ENCODE measurements at regions not wholly inside any gene's neighbourhood (a gene's known extent, or its start where the extent isn't known, plus 50 kb on each side); places are given as distances from the start of the nearest gene placed in this dataset.

- in situ Hi-C loops (cut with HindIII; ENCODE audit: low sequenced_read_pairs): no loop called here
- DNase-seq (ENCODE audit: low spot score): no peak
These were observed 1532.3 kb upstream of the TMEM132C start for GRCh38 chr12:126734710-126735109.

GRCh38 chr12:126741536-126742240, 1525.3 kb upstream of the TMEM132C start:
- no peak for DNase-seq (ENCODE audit: low spot score)
- in situ Hi-C loops (cut with HindIII; ENCODE audit: low sequenced_read_pairs): no loop called here

GRCh38 chr12:126742241-126742641, 1524.7 kb upstream of the TMEM132C start:
- peak; percentile 6 for DNase-seq (ENCODE audit: low spot score)
- in situ Hi-C loops (cut with HindIII; ENCODE audit: low sequenced_read_pairs): no loop called here

GRCh38 chr12:126747530-126748149, 1519.3 kb upstream of the TMEM132C start:
- in situ Hi-C loops (cut with HindIII; ENCODE audit: low sequenced_read_pairs): no loop called here
- no peak for DNase-seq (ENCODE audit: low spot score)

GRCh38 chr12:126752021-126752420, 1514.9 kb upstream of the TMEM132C start:
- in situ Hi-C loops (cut with HindIII; ENCODE audit: low sequenced_read_pairs): no loop called here
- no peak for DNase-seq (ENCODE audit: low spot score)

DNA sequence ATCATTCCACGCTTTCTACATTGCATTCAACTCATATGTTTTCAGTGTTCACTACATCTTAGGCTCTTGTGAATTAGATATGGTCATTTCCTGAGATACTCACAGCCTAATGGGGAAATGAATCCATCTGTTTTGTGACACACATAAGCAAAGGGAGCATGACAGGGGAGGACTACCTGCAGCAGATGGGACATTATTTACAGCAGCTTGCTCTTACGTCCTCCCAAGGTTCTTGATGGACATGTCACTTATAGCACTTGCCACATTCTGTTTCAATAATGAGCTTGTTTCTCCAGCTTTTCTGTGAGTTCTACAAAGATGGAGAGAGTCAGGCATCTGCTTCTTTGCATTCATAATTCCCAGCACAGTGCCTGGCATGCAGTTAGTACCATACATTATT, 1509.6 kb upstream of the TMEM132C start:
- in situ Hi-C loops (cut with HindIII; ENCODE audit: low sequenced_read_pairs): no loop called here
- DNase-seq (ENCODE audit: low spot score): peak; percentile 2

GRCh38 chr12:126760092-126760491, 1506.9 kb upstream of the TMEM132C start:
- in situ Hi-C loops (cut with HindIII; ENCODE audit: low sequenced_read_pairs): no loop called here
- no peak for DNase-seq (ENCODE audit: low spot score)

- no peak for DNase-seq (ENCODE audit: low spot score)
- in situ Hi-C loops (cut with HindIII; ENCODE audit: low sequenced_read_pairs): no loop called here
These were observed 1505.5 kb upstream of the TMEM132C start for GRCh38 chr12:126761420-126761819.

- no peak for DNase-seq (ENCODE audit: low spot score)
- in situ Hi-C loops (cut with HindIII; ENCODE audit: low sequenced_read_pairs): no loop called here
These were observed 1504.8 kb upstream of the TMEM132C start for GRCh38 chr12:126762150-126762549.

GRCh38 chr12:126763359-126763758, 1503.6 kb upstream of the TMEM132C start:
- no peak for DNase-seq (ENCODE audit: low spot score)
- in situ Hi-C loops (cut with HindIII; ENCODE audit: low sequenced_read_pairs): no loop called here

GRCh38 chr12:126767334-126767733, 1499.6 kb upstream of the TMEM132C start:
- no peak for DNase-seq (ENCODE audit: low spot score)
- in situ Hi-C loops (cut with HindIII; ENCODE audit: low sequenced_read_pairs): no loop called here

DNA sequence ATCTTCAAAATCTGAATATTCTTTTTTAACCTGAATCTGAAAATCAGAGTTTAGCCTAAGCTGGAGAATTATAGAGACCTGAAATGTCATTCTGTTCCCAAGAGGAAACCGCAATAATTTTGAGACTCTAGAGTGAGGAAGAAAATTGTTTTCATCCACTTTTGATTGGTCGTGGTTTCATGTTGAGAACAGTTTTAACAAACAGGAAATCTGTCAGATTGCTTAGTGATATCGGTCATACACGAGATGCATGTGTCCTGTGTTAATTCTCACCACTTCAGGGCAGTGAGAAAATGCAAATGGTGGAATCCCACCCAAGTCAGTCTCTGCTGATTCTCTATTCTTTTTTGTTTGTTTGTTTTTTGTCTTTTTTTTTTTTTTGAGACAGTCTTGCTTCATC, 1498.5 kb upstream of the TMEM132C start:
- in situ Hi-C loops (cut with HindIII; ENCODE audit: low sequenced_read_pairs): no loop called here
- DNase-seq (ENCODE audit: low spot score): no peak

- no peak for DNase-seq (ENCODE audit: low spot score)
- in situ Hi-C loops (cut with HindIII; ENCODE audit: low sequenced_read_pairs): no loop called here
These were observed 1496.8 kb upstream of the TMEM132C start for GRCh38 chr12:126770188-126770587.

- in situ Hi-C loops (cut with HindIII; ENCODE audit: low sequenced_read_pairs): no loop called here
- DNase-seq (ENCODE audit: low spot score): no peak
These were observed 1494.7 kb upstream of the TMEM132C start for GRCh38 chr12:126772171-126772864.

DNA sequence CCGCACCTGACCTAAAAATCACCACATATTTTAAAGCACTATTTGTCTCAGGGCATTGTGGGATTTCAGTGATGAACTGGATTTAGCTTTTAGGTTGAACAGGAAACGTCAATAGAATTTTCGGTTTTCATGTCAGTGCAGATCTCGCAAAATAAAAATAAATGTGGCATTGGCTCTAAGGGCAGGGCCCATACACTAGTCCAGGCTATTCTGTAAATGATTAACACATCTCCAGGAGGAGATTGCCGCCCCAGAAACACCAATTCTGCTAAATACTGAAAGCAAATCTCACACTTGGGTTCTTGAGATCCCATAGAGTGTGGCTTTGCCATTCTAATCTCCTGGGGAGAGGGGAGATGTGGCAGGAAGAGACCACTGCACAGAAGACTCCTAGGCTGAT, 1494.0 kb upstream of the TMEM132C start:
- no peak for DNase-seq (ENCODE audit: low spot score)
- in situ Hi-C loops (cut with HindIII; ENCODE audit: low sequenced_read_pairs): no loop called here

DNA sequence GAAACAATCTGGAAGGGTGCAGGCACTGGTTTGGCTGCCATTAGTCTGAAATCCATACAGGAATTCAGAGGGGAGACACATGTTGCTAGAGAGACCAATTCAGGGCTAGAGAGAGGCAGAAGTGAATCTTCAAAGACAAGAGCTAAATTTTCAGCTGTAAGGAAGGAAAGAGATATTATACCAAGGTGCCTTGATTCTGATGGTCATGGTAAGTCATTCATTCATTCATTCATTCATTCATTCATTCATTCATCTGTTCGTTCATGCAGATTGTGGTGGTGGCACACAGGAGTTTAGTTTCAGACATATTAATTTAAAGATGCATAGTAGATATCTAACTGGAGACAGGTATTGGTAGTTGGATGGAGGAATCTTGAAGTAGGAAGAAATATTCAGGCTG, 1493.5 kb upstream of the TMEM132C start:
- in situ Hi-C loops (cut with HindIII; ENCODE audit: low sequenced_read_pairs): no loop called here
- no peak for DNase-seq (ENCODE audit: low spot score)

GRCh38 chr12:126776026-126776655, 1490.8 kb upstream of the TMEM132C start:
- no peak for DNase-seq (ENCODE audit: low spot score)
- in situ Hi-C loops (cut with HindIII; ENCODE audit: low sequenced_read_pairs): no loop called here

DNA sequence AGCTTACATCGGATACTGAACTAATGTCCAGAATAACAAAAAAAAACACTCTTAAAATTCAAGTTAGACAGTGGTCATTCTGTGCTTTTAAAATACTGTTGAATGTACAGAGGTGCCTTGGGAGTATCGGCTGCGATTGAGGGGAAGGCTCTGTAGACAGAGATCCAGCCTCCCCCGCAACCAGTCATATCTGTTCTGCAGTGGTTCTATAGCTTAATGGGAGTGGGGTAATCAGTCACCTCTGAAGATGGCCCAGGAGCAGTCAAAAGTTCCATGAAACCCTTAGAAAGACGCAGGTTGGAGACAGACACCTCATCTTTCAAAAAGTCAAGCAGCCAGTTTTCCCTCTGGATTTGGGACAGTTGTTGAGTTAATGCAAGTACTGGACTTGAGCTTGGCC, 1486.6 kb upstream of the TMEM132C start:
- in situ Hi-C loops (cut with HindIII; ENCODE audit: low sequenced_read_pairs): no loop called here
- DNase-seq (ENCODE audit: low spot score): no peak

- in situ Hi-C loops (cut with HindIII; ENCODE audit: low sequenced_read_pairs): no loop called here
- DNase-seq (ENCODE audit: low spot score): no peak
These were observed 1485.4 kb upstream of the TMEM132C start for GRCh38 chr12:126781593-126781992.

- DNase-seq (ENCODE audit: low spot score): no peak
- in situ Hi-C loops (cut with HindIII; ENCODE audit: low sequenced_read_pairs): no loop called here
These were observed 1484.9 kb upstream of the TMEM132C start for GRCh38 chr12:126782083-126782482.

All from G401 (cell line).